Osteoblast (primary cell): ENCODE measurements at regions not wholly inside any gene's neighbourhood (a gene's known extent, or its start where the extent isn't known, plus 50 kb on each side); places are given as distances from the start of the nearest gene placed in this dataset.

ENCODE experiments used
- DNase-seq: peaks from one replicate; pipeline ENCODE4 v3.0.0; 2011; ENCODE audit warnings: low spot score, mixed read lengths; ENCODE audit not compliant: insufficient read length; ENCODE audit errors: missing footprints
- H2AFZ ChIP-seq: 2 replicates; pipeline ENCODE4 v1.6.0; 2011; ENCODE audit warnings: mild to moderate bottlenecking, low read length
- H3K27ac ChIP-seq: 2 replicates; pipeline ENCODE4 v1.5.1; 2011; ENCODE audit warnings: mild to moderate bottlenecking, low read depth, low read length, moderate library complexity
- H3K27me3 ChIP-seq: 2 replicates; pipeline ENCODE4 v1.6.0; 2012; ENCODE audit warnings: mild to moderate bottlenecking, control low read depth, inconsistent platforms, low read length, moderate library complexity; ENCODE audit not compliant: insufficient read depth
- H3K36me3 ChIP-seq: 2 replicates; pipeline ENCODE4 v1.5.1; 2011; ENCODE audit warnings: mild to moderate bottlenecking, low read length, control low read depth, moderate library complexity; ENCODE audit not compliant: insufficient read depth
- H3K4me1 ChIP-seq: 2 replicates; pipeline ENCODE4 v1.5.1; 2011; ENCODE audit warnings: mild to moderate bottlenecking, low read length, control low read depth, moderate library complexity; ENCODE audit not compliant: insufficient read depth
- H3K4me2 ChIP-seq: 2 replicates; pipeline ENCODE4 v1.6.0; 2011; ENCODE audit warnings: mild to moderate bottlenecking, low read length; ENCODE audit not compliant: insufficient read depth
- H3K4me3 ChIP-seq: fragments of 200-600 bp; sonication (generic); 3 replicates; pipeline ENCODE4 v1.5.1; 2012; ENCODE audit warnings: mild to moderate bottlenecking, low read length, inconsistent platforms; ENCODE audit not compliant: insufficient read depth
- H3K79me2 ChIP-seq: 2 replicates; pipeline ENCODE4 v1.6.0; 2012; ENCODE audit warnings: mild to moderate bottlenecking, low read length, control low read depth, inconsistent platforms; ENCODE audit not compliant: insufficient read depth
- H3K9me3 ChIP-seq: 2 replicates; pipeline ENCODE4 v1.5.1; 2011; ENCODE audit warnings: low read depth, low read length, control low read depth
- H4K20me1 ChIP-seq: 2 replicates; pipeline ENCODE4 v1.6.0; 2012; ENCODE audit warnings: mild to moderate bottlenecking, low read length, control low read depth; ENCODE audit not compliant: insufficient read depth
- CTCF ChIP-seq: IDR thresholded peaks from 2 replicates; pipeline ENCODE4 v1.5.1; 2011; ENCODE audit warnings: mild to moderate bottlenecking, low read depth, low read length, moderate library complexity; ENCODE audit errors: extremely low read depth

GRCh38 chr2:5751873-5752482 lies 59.8 kb downstream of the SOX11 start:
- H3K27ac ChIP-seq, result no peak overlapping the region
- H3K79me2 ChIP-seq, result no peaks in the 10 kb centered on the region
- H3K9me3 ChIP-seq, result peaks cover 2% of the 10 kb centered on the region
- H4K20me1 ChIP-seq, result no peaks in the 10 kb centered on the region
- no peak for DNase-seq
- TF ChIP-seq CTCF, result no peak
- no peaks in the 10 kb centered on the region for H3K36me3 ChIP-seq
- H3K4me3 ChIP-seq, result no peak overlapping the region
- no peak overlapping the region for H3K4me2 ChIP-seq
- H3K4me1 ChIP-seq, result no peaks in the 10 kb centered on the region
- no peak overlapping the region for H2AFZ ChIP-seq
- peaks cover 3% of the 10 kb centered on the region for H3K27me3 ChIP-seq

DNA sequence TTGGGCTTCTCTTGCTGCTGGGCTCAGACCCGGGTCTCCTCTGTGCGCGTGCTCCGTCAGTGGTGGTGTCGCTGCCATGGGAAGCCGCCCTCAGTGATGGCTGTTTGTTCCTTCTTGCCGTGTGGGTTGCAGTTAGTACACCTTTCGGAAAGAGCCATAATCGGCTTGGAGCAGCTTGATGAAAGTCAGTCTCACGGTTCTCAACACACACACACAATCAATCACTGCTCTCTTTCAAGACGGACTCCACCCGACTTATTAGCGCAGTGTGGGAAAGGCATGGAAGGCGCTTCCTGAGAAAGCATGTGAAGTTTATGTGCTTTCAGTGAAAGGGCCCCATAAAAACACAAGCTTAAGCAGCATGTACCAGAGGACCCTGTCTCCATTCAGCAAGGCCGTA lies 64.1 kb downstream of the SOX11 start:
- no peak overlapping the region for H2AFZ ChIP-seq
- peaks cover 2% of the 10 kb centered on the region for H3K9me3 ChIP-seq
- TF ChIP-seq CTCF, result no peak
- no peak overlapping the region for H3K4me3 ChIP-seq
- H3K27me3 ChIP-seq, result peaks cover 3% of the 10 kb centered on the region
- no peaks in the 10 kb centered on the region for H3K4me1 ChIP-seq
- DNase-seq, result no peak
- no peaks in the 10 kb centered on the region for H3K79me2 ChIP-seq
- no peak overlapping the region for H3K27ac ChIP-seq
- no peaks in the 10 kb centered on the region for H4K20me1 ChIP-seq
- no peaks in the 10 kb centered on the region for H3K36me3 ChIP-seq
- H3K4me2 ChIP-seq, result no peak overlapping the region

DNA sequence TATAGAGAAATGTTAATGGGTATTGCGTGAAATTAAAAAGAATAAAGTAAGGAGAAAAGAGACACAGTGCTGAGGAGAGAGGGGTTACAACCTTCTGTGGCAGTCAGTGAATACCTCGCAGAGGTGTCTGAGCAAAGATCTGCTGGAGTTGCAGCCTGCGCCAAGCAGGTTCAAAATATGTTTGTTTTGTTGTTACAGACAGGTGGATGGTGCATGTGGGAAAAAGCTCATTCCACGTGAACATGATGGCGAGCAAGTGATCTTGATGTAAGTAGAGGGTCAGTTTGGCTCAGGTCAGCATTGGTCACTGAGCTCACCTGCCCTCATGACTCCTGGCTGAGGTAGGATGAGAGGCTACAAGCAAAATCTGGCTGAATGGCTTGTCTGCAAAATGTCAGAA lies 66.2 kb downstream of the SOX11 start:
- Histone ChIP-seq H3K4me1 (no peaks in the 10 kb centered on the region), H4K20me1 (no peaks in the 10 kb centered on the region), H3K27ac (no peak overlapping the region), H3K27me3 (peaks cover 3% of the 10 kb centered on the region), H3K36me3 (no peaks in the 10 kb centered on the region), H3K9me3 (no peaks in the 10 kb centered on the region), H2AFZ (no peak overlapping the region), H3K4me3 (no peak overlapping the region), H3K79me2 (no peaks in the 10 kb centered on the region), H3K4me2 (no peak overlapping the region)
- TF ChIP-seq CTCF, result no peak
- no peak for DNase-seq

- no peak for DNase-seq
- Histone ChIP-seq H3K4me2 (no peak overlapping the region), H3K27me3 (peaks cover 3% of the 10 kb centered on the region), H3K27ac (no peak overlapping the region), H2AFZ (no peak overlapping the region), H3K36me3 (no peaks in the 10 kb centered on the region), H3K4me1 (no peaks in the 10 kb centered on the region), H4K20me1 (no peaks in the 10 kb centered on the region), H3K4me3 (no peak overlapping the region), H3K9me3 (no peaks in the 10 kb centered on the region), H3K79me2 (no peaks in the 10 kb centered on the region)
- TF ChIP-seq CTCF, result no peak
Observed at GRCh38 chr2:5759949-5760348, 67.8 kb downstream of the SOX11 start.
